ENCODE measurements at regions not wholly inside any gene's neighbourhood (a gene's known extent, or its start where the extent isn't known, plus 50 kb on each side); places are given as distances from the start of the nearest gene placed in this dataset.

DNA sequence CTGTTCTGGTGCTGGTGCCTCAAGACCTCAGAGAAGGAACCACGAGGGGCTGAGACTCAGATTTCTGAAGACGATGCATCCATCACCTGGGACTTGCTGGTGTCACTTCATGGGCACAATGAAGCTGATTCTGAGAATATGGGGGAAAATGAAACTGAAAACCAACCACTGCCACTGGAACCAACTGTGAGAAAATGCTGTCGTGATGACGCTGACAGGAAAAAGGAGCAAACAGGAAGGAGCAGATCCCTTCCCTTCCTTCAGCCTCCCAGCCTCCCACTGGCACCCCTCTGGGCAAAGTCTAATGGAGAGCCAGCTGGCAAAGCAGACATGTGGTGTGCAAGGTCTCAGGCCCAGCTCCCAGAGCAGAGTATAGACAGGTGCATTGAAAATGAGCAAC lies 109.7 kb downstream of the FOXI3 start:
- no peak for TF ChIP-seq CTCF (IDR thresholded peaks at IDR 0.05; ENCODE audit: low read depth, low read length)
- H3K4me3 ChIP-seq (ENCODE audit: low read depth, low read length): no peak overlapping the region

DNA sequence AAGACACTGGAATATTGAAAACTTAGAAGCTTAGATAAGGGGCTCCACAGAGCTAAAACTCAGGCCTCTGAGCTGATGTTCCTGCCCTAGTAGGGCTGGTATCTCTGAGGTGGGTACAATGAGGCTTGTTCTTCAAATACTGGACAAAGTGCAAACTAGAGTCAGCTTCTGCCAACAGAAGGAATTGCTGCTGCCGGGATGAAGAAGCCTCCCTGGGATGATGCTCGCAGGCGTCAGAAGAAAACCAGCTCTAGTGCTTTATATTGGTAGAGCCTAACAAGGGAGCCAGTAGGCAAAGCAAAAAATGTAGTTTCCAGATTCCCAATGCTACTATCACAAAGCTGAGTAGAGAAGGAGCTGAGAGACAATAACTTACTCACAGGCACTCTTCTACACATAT lies 118.1 kb downstream of the FOXI3 start:
- TF ChIP-seq CTCF (IDR thresholded peaks at IDR 0.05; ENCODE audit: low read depth, low read length): no peak
- no peak overlapping the region for H3K4me3 ChIP-seq (ENCODE audit: low read depth, low read length)

DNA sequence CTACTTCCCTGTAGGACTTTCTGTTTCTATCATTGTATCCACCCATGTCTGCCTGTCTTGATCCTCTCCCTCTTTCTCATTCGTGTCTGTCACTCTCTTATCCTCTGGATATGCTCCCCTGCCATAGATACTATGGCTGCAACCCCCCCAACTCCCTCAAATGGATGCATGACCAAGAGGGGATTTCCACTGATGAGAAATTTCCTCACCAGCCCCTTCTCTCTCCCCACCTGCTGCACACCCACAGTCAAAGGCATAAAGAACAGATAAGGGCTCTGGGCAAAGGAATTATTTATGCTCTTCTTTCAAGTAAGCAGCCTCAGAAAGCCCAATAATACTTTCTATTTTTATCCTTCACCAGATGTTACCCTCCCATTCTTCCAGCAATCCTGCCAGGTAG lies 121.3 kb downstream of the FOXI3 start:
- no peak for TF ChIP-seq CTCF (IDR thresholded peaks at IDR 0.05; ENCODE audit: low read depth, low read length)

GRCh38 chr2:88329815-88330603 lies 122.5 kb downstream of the FOXI3 start:
- no peak overlapping the region for H3K4me3 ChIP-seq (ENCODE audit: low read depth, low read length)
- no peak for TF ChIP-seq CTCF (IDR thresholded peaks at IDR 0.05; ENCODE audit: low read depth, low read length)

More for the DNA sequence above, 121.3 kb downstream of the FOXI3 start:
- H3K4me3 ChIP-seq (ENCODE audit: low read depth, low read length): no peak overlapping the region

DNA sequence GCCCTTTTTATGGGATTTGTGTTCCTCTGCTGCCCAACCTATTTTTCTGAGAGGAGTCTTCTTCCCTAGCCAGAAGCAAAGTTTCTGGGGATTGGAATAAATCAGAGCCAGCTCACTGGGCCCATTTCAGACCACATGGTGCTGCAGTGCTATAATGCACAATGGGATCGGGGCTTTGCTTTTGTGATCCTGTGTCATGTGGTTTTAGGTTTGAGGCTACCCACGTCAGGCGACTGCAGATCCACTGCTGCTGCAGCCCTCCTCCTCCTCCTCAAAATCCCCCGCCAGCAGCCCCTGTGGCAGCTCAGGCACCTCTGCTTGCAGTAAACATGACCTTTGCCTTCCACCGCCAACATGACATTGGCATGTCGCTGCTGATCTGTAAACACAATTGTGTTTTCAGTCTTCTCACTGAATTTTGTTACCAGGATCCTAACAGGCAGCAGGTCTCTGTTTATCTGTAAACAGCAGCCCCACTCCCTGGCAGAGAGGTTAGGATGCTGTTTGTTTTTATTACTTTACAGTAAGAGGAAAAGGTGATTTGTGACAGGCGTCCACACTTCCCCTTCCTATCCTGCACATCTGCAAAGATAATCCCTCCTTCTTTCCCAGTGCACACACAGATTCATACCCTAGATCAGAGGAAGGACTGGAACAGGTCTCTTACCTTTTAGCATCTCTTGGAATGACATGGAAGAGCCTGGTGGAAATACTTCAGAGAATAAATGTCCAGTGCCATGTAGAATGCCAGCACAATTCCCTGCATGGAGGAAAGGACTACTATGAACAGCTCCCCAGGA lies 130.8 kb downstream of the FOXI3 start:
- H3K4me3 ChIP-seq (ENCODE audit: low read depth, low read length): no peak overlapping the region
- no peak for TF ChIP-seq CTCF (IDR thresholded peaks at IDR 0.05; ENCODE audit: low read depth, low read length)

GRCh38 chr2:88320076-88320773 lies 132.3 kb downstream of the FOXI3 start:
- no peak for TF ChIP-seq CTCF (IDR thresholded peaks at IDR 0.05; ENCODE audit: low read depth, low read length)
- H3K4me3 ChIP-seq (ENCODE audit: low read depth, low read length): no peak overlapping the region

Measured in WI38 (cell line).